ENCODE measurements at regions not wholly inside any gene's neighbourhood (a gene's known extent, or its start where the extent isn't known, plus 50 kb on each side); places are given as distances from the start of the nearest gene placed in this dataset.

- no peak for DNase-seq
These were observed 77.0 kb upstream of the PTPRM start for GRCh38 chr18:7490104-7490503.

- DNase-seq, result no peak
These were observed 74.7 kb upstream of the PTPRM start for GRCh38 chr18:7492385-7492784.

GRCh38 chr18:7497081-7497480 lies 70.0 kb upstream of the PTPRM start:
- DNase-seq, result no peak

GRCh38 chr18:7511106-7511505 lies 56.0 kb upstream of the PTPRM start:
- DNase-seq, result no peak

GRCh38 chr18:7512348-7512747 lies 54.8 kb upstream of the PTPRM start:
- no peak for DNase-seq

GRCh38 chr18:7512990-7513389 lies 54.1 kb upstream of the PTPRM start:
- DNase-seq, result no peak

GRCh38 chr18:7514796-7515440 lies 52.2 kb upstream of the PTPRM start:
- DNase-seq, result no peak

GRCh38 chr18:7516266-7517117 lies 50.6 kb upstream of the PTPRM start:
- DNase-seq, result no peak

Measured in inflammatory macrophage (primary cell).